Glutamatergic neuron (in vitro differentiated cells): ENCODE measurements at regions not wholly inside any gene's neighbourhood (a gene's known extent, or its start where the extent isn't known, plus 50 kb on each side); places are given as distances from the start of the nearest gene placed in this dataset.

Source experiments
- DNase-seq: peaks from one replicate; pipeline ENCODE4 v3.0.0; 2022
- H3K27ac Mint-ChIP-seq: one replicate; pipeline ENCODE4 v1.8.0; 2020; ENCODE audit warnings: mild to moderate bottlenecking, mixed read lengths, inconsistent platforms; ENCODE audit not compliant: unreplicated experiment
- H3K27me3 Mint-ChIP-seq: one replicate; pipeline ENCODE4 v1.8.0; 2020; ENCODE audit warnings: mild to moderate bottlenecking, moderate library complexity, mixed read lengths, inconsistent platforms; ENCODE audit not compliant: unreplicated experiment
- H3K36me3 Mint-ChIP-seq: one replicate; pipeline ENCODE4 v1.8.0; 2020; ENCODE audit warnings: mild to moderate bottlenecking, mixed read lengths, inconsistent platforms; ENCODE audit not compliant: unreplicated experiment
- H3K4me1 Mint-ChIP-seq: one replicate; pipeline ENCODE4 v1.8.0; 2020; ENCODE audit warnings: mild to moderate bottlenecking, low read depth, mixed read lengths, inconsistent platforms; ENCODE audit not compliant: unreplicated experiment
- H3K4me3 Mint-ChIP-seq: one replicate; pipeline ENCODE4 v1.8.0; 2020; ENCODE audit warnings: mild to moderate bottlenecking, mixed read lengths, inconsistent platforms; ENCODE audit not compliant: unreplicated experiment
- H3K9me3 Mint-ChIP-seq: one replicate; pipeline ENCODE4 v1.8.0; 2020; ENCODE audit warnings: mild to moderate bottlenecking, moderate library complexity, mixed read lengths, inconsistent platforms; ENCODE audit not compliant: unreplicated experiment
- TF ChIP-seq, protein P1 (sequence below): fragments of 200-600 bp; sonication (generic); IDR thresholded peaks from one replicate; pipeline ENCODE4 v1.5.0; 2021; ENCODE audit not compliant: partially characterized antibody, unreplicated experiment

DNA sequence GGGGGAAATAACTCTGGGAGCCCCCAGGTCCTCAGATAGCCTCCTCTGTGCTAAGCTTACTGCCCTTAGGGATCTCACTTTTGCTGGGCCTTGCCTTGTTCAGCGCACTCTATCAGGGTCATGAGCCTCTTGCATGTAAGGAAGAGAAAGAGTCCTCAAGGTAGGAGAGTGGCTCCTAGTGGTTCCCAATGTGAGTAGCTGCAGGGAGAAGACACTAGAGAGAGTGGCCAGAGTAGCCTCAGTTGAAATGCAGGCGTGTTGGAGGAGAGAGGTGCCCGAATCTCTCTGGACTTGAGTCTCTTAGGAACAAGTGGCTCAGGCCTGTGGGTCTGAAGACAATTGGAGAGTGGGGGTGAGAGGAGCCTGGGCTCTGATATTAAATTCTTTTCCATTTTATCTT is 94.3 kb upstream of the SORCS3 start:
- Mint-ChIP-seq H3K4me3 (no peak overlapping the region), H3K27me3 (peaks cover 3% of the 10 kb centered on the region), H3K27ac (no peak overlapping the region), H3K36me3 (no peaks in the 10 kb centered on the region), H3K4me1 (peaks cover 3% of the 10 kb centered on the region), H3K9me3 (peaks cover 1% of the 10 kb centered on the region)
- TF ChIP-seq, protein P1, sequence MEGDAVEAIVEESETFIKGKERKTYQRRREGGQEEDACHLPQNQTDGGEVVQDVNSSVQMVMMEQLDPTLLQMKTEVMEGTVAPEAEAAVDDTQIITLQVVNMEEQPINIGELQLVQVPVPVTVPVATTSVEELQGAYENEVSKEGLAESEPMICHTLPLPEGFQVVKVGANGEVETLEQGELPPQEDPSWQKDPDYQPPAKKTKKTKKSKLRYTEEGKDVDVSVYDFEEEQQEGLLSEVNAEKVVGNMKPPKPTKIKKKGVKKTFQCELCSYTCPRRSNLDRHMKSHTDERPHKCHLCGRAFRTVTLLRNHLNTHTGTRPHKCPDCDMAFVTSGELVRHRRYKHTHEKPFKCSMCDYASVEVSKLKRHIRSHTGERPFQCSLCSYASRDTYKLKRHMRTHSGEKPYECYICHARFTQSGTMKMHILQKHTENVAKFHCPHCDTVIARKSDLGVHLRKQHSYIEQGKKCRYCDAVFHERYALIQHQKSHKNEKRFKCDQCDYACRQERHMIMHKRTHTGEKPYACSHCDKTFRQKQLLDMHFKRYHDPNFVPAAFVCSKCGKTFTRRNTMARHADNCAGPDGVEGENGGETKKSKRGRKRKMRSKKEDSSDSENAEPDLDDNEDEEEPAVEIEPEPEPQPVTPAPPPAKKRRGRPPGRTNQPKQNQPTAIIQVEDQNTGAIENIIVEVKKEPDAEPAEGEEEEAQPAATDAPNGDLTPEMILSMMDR = no peak
- no peak for DNase-seq

DNA sequence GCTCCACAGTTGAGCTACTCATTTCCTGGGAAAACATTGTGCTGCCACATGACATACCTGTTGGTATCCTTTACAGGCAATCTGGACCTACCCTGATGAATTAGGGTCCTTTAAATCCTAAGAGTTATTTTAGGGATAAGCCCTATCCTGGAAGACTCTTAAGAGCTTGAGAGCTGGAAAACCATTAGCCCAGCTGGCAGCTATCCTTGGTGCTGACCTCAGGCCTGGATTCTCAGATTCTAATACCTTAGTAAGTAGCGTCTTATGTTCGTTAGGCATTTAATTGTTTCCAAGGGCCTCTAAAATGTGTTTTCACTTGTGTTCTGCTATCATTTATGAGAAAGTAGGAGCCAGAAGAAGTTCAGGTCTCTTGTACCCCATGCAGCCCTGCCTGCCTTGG is 93.0 kb upstream of the SORCS3 start:
- no peaks in the 10 kb centered on the region for H3K36me3 Mint-ChIP-seq
- H3K27me3 Mint-ChIP-seq = no peaks in the 10 kb centered on the region
- DNase-seq = no peak
- H3K4me1 Mint-ChIP-seq = no peaks in the 10 kb centered on the region
- TF ChIP-seq, protein P1 = no peak
- H3K9me3 Mint-ChIP-seq = peaks cover 1% of the 10 kb centered on the region
- no peak overlapping the region for H3K27ac Mint-ChIP-seq
- no peak overlapping the region for H3K4me3 Mint-ChIP-seq

DNA sequence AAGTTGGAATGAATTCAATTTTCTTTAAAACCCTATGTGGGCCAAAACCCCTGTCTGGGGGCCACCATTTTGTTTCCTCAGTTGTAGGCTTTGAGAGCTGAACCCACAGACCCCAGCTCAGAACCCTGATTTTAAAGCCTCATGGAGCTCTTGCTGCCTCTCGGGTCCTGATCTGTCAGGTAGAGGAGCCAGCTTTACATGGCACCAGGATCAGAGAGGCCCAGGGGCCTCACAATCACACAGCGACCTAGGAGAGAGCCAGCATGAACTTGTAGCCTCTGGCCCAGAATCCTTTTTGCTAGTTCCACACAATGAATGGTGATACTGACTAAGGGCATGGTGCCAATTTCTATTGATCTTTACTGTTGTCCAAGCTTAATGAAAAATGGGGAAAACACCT is 84.3 kb upstream of the SORCS3 start:
- Mint-ChIP-seq H3K36me3 (no peaks in the 10 kb centered on the region), H3K4me1 (no peaks in the 10 kb centered on the region), H3K27me3 (no peaks in the 10 kb centered on the region), H3K9me3 (no peaks in the 10 kb centered on the region), H3K4me3 (no peak overlapping the region), H3K27ac (no peak overlapping the region)
- TF ChIP-seq, protein P1 = no peak
- DNase-seq = no peak

- no peaks in the 10 kb centered on the region for H3K36me3 Mint-ChIP-seq
- no peak overlapping the region for H3K27ac Mint-ChIP-seq
- TF ChIP-seq, protein P1 = no peak
- H3K9me3 Mint-ChIP-seq = no peaks in the 10 kb centered on the region
- H3K4me1 Mint-ChIP-seq = no peaks in the 10 kb centered on the region
- H3K27me3 Mint-ChIP-seq = no peaks in the 10 kb centered on the region
- no peak overlapping the region for H3K4me3 Mint-ChIP-seq
- DNase-seq = no peak
Observed at GRCh38 chr10:104557966-104558365, 83.1 kb upstream of the SORCS3 start.

DNA sequence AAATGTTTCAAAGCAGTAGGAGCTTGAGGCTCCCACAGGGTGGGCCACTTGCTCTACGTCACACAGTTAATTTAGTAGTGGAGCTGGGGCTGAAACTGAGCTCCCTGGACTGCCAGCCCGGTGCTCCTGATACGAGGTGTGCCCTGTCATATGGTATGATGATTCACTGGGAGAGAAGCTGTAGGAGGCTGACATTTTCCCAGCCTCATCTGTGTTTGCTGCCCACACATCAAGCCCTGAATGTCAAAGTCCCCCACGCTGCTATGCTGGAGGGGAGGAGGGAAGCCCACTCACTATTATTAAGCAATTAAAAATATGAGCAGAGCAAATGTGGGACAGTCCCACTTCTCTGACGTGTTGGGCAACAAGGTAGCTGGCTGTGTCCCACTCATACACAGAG is 81.2 kb upstream of the SORCS3 start:
- DNase-seq = no peak
- Mint-ChIP-seq H3K27ac (no peak overlapping the region), H3K4me1 (no peaks in the 10 kb centered on the region), H3K9me3 (no peaks in the 10 kb centered on the region), H3K36me3 (no peaks in the 10 kb centered on the region), H3K27me3 (no peaks in the 10 kb centered on the region), H3K4me3 (no peak overlapping the region)
- TF ChIP-seq, protein P1 = no peak
